ENCODE measurements at regions not wholly inside any gene's neighbourhood (a gene's known extent, or its start where the extent isn't known, plus 50 kb on each side); places are given as distances from the start of the nearest gene placed in this dataset.

GRCh38 chr12:97848051-97848450, 385.4 kb downstream of the RMST start (continued):
- TF ChIP-seq SFPQ (IDR thresholded peaks at IDR 0.05; ENCODE audit: low read depth, low read length) = no peak
- no peak for TF ChIP-seq ZNF239 (CRISPR knock-in tag; IDR thresholded peaks at IDR 0.05)
- no peak for TF ChIP-seq KAT7 (CRISPR knock-in tag; IDR thresholded peaks at IDR 0.05; ENCODE audit: borderline replicate concordance)
- TF ChIP-seq HNRNPUL1 (IDR thresholded peaks at IDR 0.05; ENCODE audit: low read length) = no peak
- TF ChIP-seq GABPB2 (CRISPR knock-in tag; conservative IDR thresholded peaks at IDR 0.05) = no peak
- no peak for TF ChIP-seq TAF15 (IDR thresholded peaks at IDR 0.05; ENCODE audit: low read depth, low read length)

- 0% methylated on average over 1 of the region's 1 CpG for WGBS (ENCODE audit: insufficient coverage, low coverage, missing lambda C conversion rate)
- H3K9me1 ChIP-seq (ENCODE audit: control insufficient read depth, insufficient read depth, low read length) = no peaks in the 10 kb centered on the region
- H3K4me2 ChIP-seq (ENCODE audit: insufficient read depth, low read length) = no peak overlapping the region
- no peak overlapping the region for H3K9ac ChIP-seq (ENCODE audit: insufficient read depth in 1 of 2, low read depth in 2 of 2, low read length in 2 of 2)
- TF ChIP-seq MTA2 (IDR thresholded peaks at IDR 0.05; ENCODE audit: low read depth) = no peak
- no peak for TF ChIP-seq SNAPC5 (CRISPR knock-in tag; IDR thresholded peaks at IDR 0.05)
- TF ChIP-seq ZMIZ1 (IDR thresholded peaks at IDR 0.05; ENCODE audit: low read depth in 2 of 2, low read length in 2 of 2) = no peak
- no peak overlapping the region for H3K4me3 ChIP-seq
- no TSS peak for BruUV-seq (replicated peaks)
- H3K79me2 ChIP-seq (ENCODE audit: control insufficient read depth, insufficient read depth, low read length) = no peaks in the 10 kb centered on the region
- no peaks in the 10 kb centered on the region for H3K27me3 ChIP-seq (ENCODE audit: control insufficient read depth in 2 of 2, insufficient read depth in 2 of 2, low read length in 2 of 2)
- in situ Hi-C loops (cut with MboI) = no loop called here
- no peaks in the 10 kb centered on the region for H3K36me3 ChIP-seq (ENCODE audit: control insufficient read depth, insufficient read depth, low read length)
- no peaks in the 10 kb centered on the region for H3K4me1 ChIP-seq (replicated peaks in 1 of 2; ENCODE audit: control insufficient read depth in 2 of 2, insufficient read depth in 2 of 2, low read length in 2 of 2)
- CTCF ChIA-PET (ENCODE audit: low intra/inter-chr PET ratio) = no interaction called here
- no peak for ATAC-seq
- FAIRE-seq = no peak
- no peak overlapping the region for H2AFZ ChIP-seq (ENCODE audit: low read depth, low read length)
- intact Hi-C loops (cut with micrococcal nuclease) = no loop called here
- no peak for DNase-seq (ENCODE audit: extremely low read depth in 1 of 4, low spot score in 3 of 4)
- H4K20me1 ChIP-seq (replicated peaks; ENCODE audit: control insufficient read depth, insufficient read depth, low read length) = no peaks in the 10 kb centered on the region
- no peak overlapping the region for H3K27ac ChIP-seq (ENCODE audit: extremely low read depth, low read depth, low read length)
- POLR2A ChIA-PET = no interaction called here
- no peaks in the 10 kb centered on the region for H3K9me3 ChIP-seq (replicated peaks; ENCODE audit: control insufficient read depth, insufficient read depth, low read depth, low read length)
Observed at GRCh38 chr12:97854477-97854876, 391.9 kb downstream of the RMST start.

Measured in K562 (cell line).